ENCODE measurements at regions not wholly inside any gene's neighbourhood (a gene's known extent, or its start where the extent isn't known, plus 50 kb on each side); places are given as distances from the start of the nearest gene placed in this dataset.
"Not testable (repeated sequence)": the region's sequence is repeated elsewhere in the genome, so short reads cannot be mapped to it uniquely, and the experiment has no call there.

DNA sequence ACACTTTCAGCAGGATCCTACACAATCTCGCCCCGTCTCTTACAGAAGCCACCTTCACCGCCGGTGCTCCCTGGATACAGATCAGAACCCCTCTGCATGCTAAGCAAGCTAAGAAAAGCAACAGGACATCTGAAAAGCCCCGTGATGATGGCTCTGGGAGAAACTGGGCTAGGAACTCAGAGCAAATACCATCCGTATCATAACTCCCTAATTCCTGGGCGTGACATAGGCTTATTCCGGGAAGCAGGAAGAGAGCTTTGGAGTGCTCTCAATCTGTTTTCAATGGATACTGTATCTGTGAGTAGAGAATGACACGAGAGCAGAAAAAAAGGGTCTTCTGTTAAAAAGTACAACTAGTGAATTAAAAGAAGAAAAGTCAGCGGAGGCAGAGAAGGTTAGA lies 121.6 kb downstream of the SPP2 start:
- no peak overlapping the region for H3K4me3 ChIP-seq (ENCODE audit: low read depth, low read length)
- TF ChIP-seq, protein P1, sequence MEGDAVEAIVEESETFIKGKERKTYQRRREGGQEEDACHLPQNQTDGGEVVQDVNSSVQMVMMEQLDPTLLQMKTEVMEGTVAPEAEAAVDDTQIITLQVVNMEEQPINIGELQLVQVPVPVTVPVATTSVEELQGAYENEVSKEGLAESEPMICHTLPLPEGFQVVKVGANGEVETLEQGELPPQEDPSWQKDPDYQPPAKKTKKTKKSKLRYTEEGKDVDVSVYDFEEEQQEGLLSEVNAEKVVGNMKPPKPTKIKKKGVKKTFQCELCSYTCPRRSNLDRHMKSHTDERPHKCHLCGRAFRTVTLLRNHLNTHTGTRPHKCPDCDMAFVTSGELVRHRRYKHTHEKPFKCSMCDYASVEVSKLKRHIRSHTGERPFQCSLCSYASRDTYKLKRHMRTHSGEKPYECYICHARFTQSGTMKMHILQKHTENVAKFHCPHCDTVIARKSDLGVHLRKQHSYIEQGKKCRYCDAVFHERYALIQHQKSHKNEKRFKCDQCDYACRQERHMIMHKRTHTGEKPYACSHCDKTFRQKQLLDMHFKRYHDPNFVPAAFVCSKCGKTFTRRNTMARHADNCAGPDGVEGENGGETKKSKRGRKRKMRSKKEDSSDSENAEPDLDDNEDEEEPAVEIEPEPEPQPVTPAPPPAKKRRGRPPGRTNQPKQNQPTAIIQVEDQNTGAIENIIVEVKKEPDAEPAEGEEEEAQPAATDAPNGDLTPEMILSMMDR (IDR thresholded peaks at IDR 0.05; ENCODE audit: low read depth, low read length) = no peak

DNA sequence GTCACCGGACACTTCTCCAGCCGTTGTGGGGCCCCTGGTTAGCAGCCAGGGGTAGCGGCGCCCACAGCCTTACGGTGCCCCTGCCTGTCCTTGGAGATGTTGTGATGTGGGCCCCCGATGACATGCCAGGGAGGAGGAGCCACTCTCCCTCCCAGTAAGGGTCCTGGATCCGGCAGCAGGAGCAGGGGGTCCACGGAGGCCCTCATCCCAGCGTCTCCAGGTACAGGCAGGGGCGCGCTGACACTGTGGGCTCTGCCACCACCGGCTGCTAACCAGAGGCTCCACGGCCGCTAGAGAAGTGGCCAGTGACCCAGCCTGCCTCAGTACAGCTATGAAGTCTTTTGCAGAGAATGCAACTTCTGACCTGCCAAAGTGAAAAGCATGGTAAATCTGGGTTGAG lies 121.2 kb downstream of the SPP2 start:
- TF ChIP-seq, protein P1 (IDR thresholded peaks at IDR 0.05; ENCODE audit: low read depth, low read length) = no peak
- no peak overlapping the region for H3K4me3 ChIP-seq (ENCODE audit: low read depth, low read length)

DNA sequence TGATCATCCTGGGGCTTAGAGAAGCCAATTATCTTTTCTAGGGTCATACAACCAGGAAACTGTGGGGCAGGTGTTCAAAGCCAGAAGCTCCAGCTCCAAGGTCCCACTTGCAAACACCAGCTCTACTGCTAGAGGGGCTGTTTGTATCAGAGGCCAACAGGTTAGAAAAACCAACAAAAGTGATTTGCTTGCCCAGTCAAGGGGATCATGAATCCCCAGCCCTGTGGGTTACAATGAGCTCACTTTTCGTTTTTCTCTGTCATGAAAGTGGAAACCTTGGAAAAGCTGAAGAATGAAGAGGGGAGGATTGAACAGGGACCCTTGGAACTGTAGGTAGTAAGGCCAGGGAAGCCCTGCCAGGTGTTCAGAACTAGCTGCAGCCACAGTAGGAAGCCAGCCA lies 119.2 kb downstream of the SPP2 start:
- H3K4me3 ChIP-seq (ENCODE audit: low read depth, low read length) = no peak overlapping the region
- TF ChIP-seq, protein P1 (IDR thresholded peaks at IDR 0.05; ENCODE audit: low read depth, low read length) = no peak

DNA sequence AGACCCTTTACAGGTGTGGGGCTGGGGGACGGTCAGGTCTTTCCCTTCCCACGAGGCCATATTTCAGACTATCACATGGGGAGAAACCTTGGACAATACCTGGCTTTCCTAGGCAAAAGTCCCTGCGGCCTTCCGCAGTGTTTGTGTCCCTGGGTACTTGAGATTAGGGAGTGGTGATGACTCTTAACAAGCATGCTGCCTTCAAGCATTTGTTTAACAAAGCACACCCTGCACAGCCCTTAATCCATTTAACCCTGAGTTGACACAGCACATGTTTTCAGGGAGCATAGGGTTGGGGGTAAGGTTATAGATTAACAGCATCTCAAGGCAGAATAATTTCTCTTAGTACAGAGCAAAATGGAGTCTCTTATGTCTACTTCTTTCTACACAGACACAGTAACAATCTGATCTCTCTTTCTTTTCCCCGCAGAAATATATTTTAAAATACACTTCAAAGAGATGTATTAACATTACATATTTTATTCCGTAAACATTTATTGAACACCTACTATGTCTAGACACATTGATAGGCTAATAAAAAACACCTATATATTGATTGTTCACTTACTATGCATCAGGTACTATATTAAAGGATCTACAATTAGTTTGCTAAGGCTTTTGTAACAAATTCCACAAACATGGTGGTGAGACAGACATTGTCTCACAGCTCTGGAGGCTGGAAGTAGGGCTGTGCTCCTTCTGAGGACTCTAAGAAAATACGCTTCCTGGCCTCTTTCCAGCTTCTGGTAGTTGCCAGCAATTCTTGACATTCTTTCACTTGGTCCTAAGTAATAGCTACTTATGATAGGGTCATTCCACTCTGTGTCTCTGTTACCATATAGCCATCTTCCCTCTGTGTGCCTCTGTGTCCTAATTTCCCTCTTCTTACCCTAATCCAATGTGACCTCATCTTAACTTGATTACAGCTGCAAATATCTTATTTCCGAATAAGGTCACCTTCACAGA lies 118.4 kb downstream of the SPP2 start:
- not testable (repeated sequence) for H3K4me3 ChIP-seq (ENCODE audit: low read depth, low read length)

DNA sequence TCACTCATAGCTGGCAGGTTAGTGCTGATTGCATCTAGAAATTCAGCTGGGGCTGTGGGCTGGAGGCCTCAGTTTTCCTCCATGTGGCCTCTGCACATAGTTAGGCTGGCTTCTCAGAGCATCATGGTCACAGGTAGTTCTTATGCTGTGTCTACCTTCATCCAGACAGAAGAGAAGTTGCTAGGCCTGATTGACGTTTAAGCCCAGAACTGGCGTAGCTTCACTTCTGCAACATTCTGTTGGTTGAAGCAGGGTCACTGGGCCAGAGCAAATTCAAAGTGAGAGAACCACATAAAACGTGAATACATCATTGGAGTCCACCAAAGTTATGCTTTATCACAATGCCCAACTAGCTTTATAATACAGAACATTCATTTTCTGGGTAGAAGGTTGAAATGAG lies 116.0 kb downstream of the SPP2 start:
- TF ChIP-seq, protein P1 (IDR thresholded peaks at IDR 0.05; ENCODE audit: low read depth, low read length) = no peak

DNA sequence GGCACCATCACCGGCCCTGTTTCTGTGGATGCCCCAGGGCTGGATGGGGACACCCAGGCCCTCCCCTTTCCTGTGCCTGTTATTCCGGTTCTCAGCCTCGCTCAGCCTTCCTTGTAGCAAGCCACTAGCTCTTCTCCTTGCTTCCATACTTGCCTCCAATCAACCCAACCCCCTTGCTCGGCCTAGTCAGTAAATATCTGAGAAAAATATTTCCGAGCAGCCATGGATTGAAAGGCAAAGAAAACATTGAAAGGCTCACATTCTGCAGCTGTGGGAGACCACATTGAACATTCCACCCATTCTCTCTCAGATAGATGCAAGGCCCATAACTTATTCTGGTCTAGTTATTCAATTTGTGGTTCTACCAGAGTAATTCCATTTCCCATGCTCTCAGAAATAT lies 114.9 kb downstream of the SPP2 start:
- no peak overlapping the region for H3K4me3 ChIP-seq (ENCODE audit: low read depth, low read length)
- TF ChIP-seq, protein P1 (IDR thresholded peaks at IDR 0.05; ENCODE audit: low read depth, low read length) = no peak

More for the DNA sequence above, 116.0 kb downstream of the SPP2 start:
- H3K4me3 ChIP-seq (ENCODE audit: low read depth, low read length) = no peak overlapping the region

DNA sequence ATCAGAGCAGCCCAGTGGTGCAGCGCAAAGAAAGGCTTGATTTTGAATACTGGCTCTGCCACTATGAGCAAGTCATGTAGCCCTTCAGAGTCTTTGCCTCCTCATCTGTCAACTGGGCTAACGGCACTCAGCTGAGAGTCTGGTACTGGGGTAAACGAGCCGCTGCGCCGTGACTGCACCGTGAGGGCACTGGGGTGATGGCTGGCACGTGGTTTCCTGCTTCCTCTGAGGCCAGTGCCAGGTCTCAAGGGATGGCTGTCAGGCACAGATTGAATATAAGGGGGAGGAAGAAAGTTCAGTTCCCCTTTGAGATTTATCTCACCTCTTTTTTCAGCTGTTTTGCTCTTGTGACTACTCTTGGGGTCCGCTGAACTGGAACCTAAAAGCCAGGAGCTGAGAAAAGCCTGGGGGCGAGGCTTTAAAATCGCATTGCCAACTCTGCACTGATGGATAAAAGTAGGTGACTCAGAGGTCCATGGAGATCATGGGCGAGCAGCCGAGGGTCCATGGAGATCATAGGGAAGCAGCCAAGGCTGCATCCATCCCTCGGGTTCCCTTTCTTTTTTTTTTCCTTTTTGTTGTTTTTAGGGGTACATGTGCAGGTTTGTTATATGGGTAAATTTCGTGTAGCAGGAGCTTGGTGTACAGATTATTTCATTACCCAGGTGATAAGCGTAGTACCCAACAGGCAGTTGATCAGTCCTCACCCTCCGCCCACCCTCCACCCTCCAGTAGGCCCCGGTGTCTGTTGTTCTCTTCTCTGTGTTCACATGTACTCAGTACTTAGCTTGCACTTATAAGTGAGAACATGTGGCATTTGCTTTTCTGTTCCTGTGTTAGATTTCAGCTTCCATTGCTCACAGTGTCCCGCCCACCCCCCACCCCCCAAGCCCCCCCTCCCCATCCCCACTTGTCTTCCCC lies 114.3 kb downstream of the SPP2 start:
- H3K4me3 ChIP-seq (ENCODE audit: low read depth, low read length) = no peak overlapping the region
- TF ChIP-seq, protein P1 (IDR thresholded peaks at IDR 0.05; ENCODE audit: low read depth, low read length) = no peak

Data from WI38 (cell line).